ENCODE measurements at regions not wholly inside any gene's neighbourhood (a gene's known extent, or its start where the extent isn't known, plus 50 kb on each side); places are given as distances from the start of the nearest gene placed in this dataset.
"Not testable (repeated sequence)": the region's sequence is repeated elsewhere in the genome, so short reads cannot be mapped to it uniquely, and the experiment has no call there.

DNA sequence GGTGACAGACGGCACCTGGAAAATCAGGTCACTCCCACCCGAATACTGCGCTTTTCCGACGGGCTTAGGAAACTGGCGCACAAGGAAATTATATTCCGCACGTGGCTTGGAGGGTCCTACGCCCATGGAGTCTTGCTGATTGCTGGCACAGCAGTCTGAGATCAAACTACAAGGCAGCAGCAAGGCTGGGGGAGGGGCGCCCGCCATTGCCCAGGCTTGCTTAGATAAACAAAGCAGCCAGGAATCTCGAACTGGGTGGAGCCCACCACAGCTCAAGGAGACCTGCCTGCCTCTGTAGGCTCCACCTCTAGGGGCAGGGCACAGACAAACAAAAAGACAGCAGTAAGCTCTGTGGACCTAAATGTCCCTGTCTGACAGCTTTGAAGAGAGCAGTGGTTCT is 394.3 kb downstream of the PTH2R start:
- not testable (repeated sequence) for TF ChIP-seq EZH2 (IDR thresholded peaks at IDR 0.05); POLR2AphosphoS5 (IDR thresholded peaks at IDR 0.05; ENCODE audit: borderline replicate concordance, low read depth, low read length); FOXP2 (optimal IDR thresholded peaks at IDR 0.05; ENCODE audit: control extremely low read depth, extremely low read length, insufficient read depth)
